EL (cell line): ENCODE measurements at regions not wholly inside any gene's neighbourhood (a gene's known extent, or its start where the extent isn't known, plus 50 kb on each side); places are given as distances from the start of the nearest gene placed in this dataset.
"Not testable (repeated sequence)": the region's sequence is repeated elsewhere in the genome, so short reads cannot be mapped to it uniquely, and the experiment has no call there.

ENCODE experiments used
- DNase-seq: peaks from one replicate; pipeline ENCODE4 v3.0.0-alpha.2; 2016

DNA sequence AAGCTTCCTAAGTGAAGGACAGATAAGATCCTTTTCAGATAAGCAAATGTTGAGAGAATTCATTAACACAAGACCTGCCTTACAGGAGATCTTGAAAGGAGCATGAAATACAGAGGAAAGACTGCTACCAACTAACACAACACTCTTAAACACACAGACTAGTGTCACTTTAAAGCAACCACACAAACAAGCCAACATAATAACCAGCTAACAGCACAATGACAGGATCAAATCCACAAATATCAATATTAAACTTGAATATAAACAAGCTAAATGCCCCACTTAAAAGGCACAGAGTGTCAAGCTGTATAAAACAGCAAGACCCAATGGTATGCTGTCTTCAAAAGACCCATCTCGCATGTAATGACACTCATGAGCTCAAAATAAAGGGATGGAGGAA lies 70.8 kb upstream of the HMGXB4 start:
- no peak for DNase-seq

DNA sequence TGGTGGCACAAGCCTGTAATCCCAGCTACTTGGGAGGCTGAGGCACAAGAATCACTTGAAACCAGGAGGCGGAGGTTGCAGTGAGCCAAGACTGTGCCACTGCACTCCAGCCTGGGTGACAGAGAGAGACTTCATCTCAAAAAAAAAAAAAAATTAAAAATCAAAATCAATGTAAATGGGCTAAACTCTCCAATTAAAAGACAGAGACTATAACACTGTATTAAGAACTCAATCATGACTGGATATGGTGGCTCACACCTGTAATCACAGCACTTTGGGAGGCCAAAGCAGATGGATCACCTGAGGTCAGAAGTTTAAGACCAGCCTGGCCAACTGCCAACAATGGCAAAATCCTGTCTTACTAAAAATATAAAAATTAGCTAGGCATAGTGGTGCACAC lies 68.4 kb upstream of the HMGXB4 start:
- DNase-seq: not testable (repeated sequence)

DNA sequence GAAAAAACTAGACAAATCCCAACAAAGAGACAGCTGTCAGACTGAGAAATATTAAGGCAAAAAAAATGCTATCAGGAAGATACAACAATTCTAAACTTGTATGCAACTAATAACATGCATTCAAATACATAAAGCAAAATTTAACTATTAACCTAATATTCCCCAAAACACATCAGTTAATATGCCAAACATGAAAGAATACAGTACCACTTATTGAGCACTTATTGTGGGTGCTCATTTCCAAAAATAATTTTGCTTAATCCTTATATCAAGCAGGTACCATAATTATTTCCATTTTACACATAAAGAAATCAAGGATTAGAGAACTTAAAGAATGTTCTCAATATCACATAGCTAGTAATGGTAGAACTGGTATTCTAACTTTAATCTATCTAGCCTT lies 67.7 kb upstream of the HMGXB4 start:
- no peak for DNase-seq

DNA sequence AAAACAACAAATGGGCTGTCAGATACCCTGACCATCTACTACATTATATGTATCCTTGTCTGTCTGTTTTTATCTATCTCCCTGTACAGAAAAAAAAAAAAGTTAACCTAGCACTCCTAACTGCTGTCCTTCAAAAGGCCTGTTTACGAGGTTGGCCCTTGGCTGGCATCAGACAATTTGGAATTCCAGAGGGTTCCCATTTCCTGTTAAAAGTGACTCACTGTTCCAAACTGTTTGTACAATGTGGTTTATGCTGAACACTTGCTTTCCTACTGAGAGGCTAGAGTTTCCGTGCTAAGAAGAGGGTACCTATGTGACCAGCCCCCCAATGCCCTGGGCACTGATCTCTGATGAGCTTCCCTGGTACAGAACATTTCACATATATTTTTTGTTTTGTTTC lies 65.9 kb upstream of the HMGXB4 start:
- DNase-seq: peak; percentile 81

DNA sequence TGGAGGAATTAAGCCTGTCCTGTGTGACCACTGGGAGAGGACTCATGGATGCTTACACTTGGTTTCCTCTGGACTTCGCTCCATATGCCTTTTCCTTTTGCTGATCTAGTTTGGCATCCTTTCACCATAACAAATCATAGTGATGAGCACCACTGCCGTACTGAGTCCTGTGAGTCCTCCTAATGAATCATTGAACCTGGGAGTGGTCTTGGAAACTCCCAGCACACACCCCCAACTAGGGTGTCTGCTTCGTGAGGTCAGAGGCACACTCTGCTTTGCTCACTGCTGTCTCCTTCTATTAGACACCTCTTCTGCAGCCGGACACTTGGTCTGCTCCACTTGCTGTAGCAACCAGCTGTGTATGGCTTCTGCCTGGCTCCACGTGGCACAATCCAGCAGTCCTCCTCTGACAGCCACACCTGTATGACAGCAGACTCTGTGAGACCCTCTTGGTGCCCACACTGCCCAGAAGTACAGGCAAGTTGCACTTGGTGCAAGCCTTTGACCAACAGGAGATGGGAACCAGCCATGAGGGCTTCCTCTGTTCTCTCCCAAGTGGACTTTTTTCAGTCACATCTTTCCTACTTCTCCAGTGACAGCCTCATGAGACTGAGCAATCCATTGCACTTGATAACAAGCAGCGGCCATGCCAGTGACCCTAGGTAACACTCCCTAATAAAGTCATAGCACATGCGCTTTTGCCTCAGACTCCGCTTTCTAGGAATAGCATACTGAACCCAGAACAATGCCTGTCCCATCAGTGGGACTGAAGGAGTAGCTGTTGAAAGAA lies 65.0 kb upstream of the HMGXB4 start:
- peak; percentile 66 for DNase-seq

DNA sequence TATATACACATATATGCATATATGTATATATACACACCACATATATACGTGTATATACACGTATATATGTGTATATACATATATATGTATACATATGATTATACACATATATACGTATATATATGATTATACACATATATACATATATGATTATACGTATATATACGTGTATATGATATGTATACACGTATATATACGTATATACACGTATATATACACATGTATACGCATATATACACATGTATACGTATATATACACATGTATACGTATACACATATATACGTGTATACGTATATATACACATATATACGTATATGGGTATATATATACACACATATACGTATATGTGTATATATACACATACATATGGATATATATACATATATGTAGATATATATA lies 62.1 kb upstream of the HMGXB4 start:
- no peak for DNase-seq

DNA sequence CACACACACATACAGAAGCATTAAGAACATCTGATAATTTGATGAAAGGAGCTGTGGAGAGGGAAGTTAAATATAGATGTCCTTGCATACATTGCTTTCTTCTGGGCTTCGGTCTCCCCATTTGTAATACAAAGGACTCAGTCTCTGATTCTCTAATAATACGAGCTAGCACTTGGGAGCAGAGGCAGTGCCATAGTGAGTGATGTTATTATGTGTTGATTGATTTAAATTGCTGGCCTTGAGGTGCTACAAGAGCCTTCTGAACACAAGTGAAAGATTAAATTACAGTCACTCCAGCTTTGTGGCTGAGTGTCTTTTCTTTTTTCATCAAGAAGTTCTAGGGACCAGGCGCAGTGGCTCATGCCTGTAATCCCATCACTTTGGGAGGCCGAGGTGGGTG lies 61.5 kb upstream of the HMGXB4 start:
- DNase-seq: no peak

DNA sequence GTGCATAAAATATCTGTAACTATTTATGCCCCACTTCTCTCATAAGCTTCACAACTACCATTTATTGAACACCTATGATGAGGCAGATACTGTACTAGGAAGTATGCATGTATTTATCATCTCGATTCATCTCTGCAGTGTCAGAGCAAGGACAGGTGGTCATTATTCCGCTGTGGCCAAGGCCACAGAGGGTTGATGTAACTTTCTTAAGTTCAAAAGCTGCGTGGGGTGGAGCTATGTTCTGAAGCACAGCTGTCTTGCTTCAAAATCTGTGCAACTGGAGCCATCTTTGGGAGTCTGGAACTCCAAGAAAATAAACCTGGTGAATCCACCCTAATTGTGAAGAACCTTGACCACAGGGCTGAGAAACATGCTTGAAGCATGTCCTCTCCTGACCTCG lies 60.2 kb upstream of the HMGXB4 start:
- no peak for DNase-seq

DNA sequence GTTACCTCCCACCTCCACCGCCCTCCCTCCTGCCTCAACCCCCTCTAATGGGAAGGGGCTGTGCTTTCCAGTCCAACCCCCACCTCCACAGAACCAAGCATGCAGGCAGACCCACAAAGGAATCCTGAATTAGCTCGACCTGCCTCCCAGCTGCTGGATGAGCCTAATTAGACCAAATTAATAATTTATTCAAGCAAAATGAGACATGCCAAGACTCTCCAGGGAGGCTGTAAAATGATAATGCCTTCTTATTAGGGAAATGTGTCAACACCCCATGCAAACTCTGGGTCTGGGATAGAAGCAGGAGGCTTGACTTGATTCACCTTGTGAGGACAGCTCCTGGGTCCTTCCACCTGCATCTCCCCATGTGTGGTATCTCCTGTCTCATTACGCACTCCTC lies 59.4 kb upstream of the HMGXB4 start:
- DNase-seq: no peak

DNA sequence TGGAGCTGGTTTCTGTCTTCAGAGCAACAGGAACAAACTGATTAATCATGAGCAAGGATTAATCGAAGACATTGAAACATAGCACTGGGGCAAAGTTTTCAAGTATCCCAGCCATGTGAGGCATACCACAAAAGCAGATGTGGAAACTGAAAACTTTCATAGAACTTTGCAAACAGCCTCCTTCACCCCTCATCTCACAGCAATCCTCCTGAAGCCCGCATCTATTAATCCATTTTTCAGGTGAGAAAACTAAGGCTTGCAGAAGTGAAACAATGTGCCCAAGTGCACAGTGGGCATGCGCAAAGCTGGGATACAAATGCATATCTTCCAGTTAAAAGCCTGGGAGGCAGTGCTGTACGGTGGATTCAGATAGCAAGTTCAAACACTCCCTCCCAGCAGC lies 58.6 kb upstream of the HMGXB4 start:
- DNase-seq: no peak

DNA sequence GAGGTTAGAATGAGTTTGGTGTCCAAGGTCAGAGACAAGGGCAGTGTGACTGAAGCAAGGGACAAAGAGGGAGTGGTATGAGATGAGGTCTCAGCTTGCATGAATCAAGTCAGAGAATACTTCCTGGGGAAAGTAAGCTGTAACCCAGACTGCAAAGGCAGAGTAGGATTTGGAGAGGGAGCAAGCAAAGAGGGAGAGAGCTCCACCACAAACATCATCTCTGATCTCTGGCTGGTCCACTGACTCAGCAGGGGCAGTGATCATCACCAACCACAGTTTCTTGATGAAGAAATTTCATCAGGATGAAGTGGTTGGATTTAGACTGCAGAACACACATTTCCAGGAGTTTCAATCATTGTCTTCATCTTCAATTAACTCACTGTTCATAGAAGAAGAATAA lies 54.9 kb upstream of the HMGXB4 start:
- no peak for DNase-seq

DNA sequence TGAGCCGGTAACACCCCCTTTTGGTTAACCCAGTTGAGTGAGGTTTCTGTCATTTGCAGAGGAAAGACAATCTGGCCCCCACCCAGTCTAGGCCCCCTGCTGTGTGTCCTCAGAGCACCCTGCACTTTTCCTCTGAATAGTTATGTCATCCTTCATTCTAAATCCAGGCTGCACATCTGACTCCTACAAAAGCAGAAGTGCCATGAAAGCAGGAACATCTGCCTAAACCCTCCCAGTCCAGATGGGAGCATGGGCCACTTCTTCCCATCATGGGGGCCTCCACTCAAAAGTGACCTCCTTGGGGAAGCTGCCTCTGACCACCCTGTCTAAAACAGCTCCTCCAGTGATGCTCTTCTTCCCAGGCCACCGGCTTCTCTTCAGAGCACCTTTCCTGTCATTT lies 53.7 kb upstream of the HMGXB4 start:
- DNase-seq: no peak

DNA sequence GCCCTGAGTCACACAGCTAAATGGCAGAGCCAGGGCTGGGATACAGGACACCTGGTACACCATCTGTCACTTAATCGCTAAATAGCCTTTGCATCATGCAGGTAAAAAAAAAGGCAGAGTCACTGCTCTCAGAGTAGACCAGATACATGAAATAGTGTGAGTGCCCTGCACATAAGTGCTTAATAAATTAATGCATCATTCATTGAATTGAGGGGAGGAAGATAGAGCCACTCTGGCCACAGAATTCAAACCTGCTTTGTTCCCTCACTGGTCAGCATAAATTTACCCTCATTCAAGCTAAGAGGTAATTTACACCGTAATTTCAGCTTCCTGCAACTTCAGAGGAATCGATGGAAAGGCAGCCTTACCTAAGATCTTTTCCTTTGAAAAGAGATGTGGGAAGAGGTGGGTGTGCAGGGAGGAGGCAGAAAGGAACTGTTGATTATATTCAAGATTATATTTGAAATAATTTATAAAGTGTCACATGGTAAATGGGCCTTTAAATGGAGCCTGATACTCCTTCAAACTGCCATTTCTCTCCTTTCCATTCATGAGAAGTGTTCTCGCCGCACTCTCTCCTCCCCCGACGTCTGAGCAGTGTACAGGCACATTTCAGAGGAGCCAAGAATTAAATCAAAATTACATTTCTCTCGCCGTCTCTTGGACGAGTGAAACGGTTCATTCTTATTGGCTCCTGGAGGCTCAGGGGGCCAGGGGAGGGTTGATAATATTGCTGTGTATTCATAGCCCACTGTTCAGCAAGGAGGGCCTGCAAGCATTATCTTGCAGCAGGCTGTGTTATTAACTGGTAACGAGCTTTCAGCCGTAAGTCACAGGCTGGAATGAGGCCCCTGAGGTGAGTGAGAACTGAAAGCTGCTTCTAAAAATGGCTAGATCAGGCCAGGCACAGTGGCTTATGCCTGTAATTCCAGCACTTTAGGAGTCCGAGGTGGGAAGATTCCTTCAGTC lies 52.2 kb upstream of the HMGXB4 start:
- no peak for DNase-seq

DNA sequence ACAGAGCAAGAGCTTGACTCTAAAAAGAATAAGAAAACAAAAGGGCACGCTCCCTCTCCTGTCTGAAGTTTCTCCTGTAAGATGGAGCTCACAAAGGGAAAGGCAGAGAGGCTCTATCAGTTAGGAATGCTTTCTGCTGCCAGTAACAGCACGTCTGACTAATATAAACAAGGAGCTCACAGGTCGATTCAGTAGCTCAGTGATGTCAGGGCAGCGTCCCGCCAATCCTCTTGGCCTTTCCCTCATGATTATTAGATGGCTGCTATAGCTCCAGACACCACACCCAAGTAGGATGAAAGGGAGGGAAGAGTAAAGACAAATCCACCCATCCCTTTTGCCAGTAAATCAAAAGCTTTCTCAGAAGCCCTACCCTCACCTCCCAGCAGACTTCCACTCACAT lies 51.3 kb upstream of the HMGXB4 start:
- peak; percentile 51 for DNase-seq

DNA sequence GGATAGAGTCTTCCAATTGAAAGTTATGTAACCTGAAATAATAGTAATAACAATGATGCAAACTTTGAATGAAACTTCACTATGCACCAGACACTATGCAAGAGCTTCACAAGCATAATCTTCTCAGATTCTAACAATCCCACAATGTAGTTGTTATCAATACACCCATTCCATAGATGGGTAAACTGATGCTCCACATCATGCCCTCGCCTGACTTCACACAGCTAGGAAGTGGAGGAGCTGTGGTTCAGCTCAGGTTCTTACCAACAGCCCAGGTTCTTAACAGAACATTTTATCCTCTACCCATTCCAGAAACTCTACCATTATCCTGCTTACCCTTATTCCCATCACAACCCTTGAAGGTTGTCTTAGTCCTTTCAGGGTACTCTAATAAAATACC lies 50.4 kb upstream of the HMGXB4 start:
- DNase-seq: no peak
